GM12892 (cell line): ENCODE measurements at regions not wholly inside any gene's neighbourhood (a gene's known extent, or its start where the extent isn't known, plus 50 kb on each side); places are given as distances from the start of the nearest gene placed in this dataset.
A peak's percentile ranks its signal among the peaks of the same experiment; 100 is the strongest.
"Not testable (repeated sequence)": the region's sequence is repeated elsewhere in the genome, so short reads cannot be mapped to it uniquely, and the experiment has no call there.

ENCODE experiments used
- DNase-seq: peaks from one replicate; pipeline ENCODE4 v3.0.0; 2011; ENCODE audit not compliant: insufficient read length
- FAIRE-seq: peaks from 2 replicates; lab custom pipeline; 2011; peaks lifted over from hg19 to GRCh38; lab: Jason Lieb, UNC
- POLR2A ChIP-seq: IDR thresholded peaks from 2 replicates; pipeline ENCODE4 v1.6.1; 2011; ENCODE audit warnings: low read depth, low read length, control low read depth
- POLR2AphosphoS5 ChIP-seq: IDR thresholded peaks from 2 replicates; pipeline ENCODE4 v1.6.1; 2011; ENCODE audit warnings: low read depth, low read length, control low read depth
- TAF1 ChIP-seq: IDR thresholded peaks from 2 replicates; pipeline ENCODE4 v1.6.1; 2011; ENCODE audit warnings: low read depth, mild to moderate bottlenecking, control low read depth, low read length, borderline replicate concordance

DNA sequence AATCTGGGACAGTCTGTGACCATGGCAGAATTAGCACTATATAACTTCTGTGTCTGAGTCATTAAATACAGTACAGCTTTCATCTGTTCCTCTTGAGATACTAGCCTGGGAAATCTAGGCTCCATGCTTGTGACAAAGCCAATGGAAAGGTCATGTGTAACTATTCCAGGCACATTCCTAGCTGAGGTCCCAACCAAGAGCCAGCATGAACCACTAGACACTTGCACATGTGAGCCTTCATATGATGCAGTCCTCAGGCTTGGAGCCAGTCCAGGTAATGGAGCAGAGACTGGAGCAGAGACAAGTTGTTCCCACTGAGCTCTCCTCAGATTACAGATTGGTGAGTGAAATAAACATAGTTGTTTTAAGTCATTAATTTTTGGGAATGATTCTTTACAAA, 412.4 kb upstream of the ZNF462 start:
- FAIRE-seq: no peak
- TF ChIP-seq TAF1 (no peak), POLR2AphosphoS5 (no peak), POLR2A (no peak)
- DNase-seq: no peak

GRCh38 chr9:106451223-106451622, 411.7 kb upstream of the ZNF462 start:
- DNase-seq (no peak), FAIRE-seq (no peak)
- TF ChIP-seq TAF1 (no peak), POLR2AphosphoS5 (no peak), POLR2A (no peak)

GRCh38 chr9:106456581-106456980, 406.4 kb upstream of the ZNF462 start:
- FAIRE-seq: no peak
- no peak for DNase-seq
- TF ChIP-seq TAF1 (no peak), POLR2A (no peak), POLR2AphosphoS5 (no peak)

DNA sequence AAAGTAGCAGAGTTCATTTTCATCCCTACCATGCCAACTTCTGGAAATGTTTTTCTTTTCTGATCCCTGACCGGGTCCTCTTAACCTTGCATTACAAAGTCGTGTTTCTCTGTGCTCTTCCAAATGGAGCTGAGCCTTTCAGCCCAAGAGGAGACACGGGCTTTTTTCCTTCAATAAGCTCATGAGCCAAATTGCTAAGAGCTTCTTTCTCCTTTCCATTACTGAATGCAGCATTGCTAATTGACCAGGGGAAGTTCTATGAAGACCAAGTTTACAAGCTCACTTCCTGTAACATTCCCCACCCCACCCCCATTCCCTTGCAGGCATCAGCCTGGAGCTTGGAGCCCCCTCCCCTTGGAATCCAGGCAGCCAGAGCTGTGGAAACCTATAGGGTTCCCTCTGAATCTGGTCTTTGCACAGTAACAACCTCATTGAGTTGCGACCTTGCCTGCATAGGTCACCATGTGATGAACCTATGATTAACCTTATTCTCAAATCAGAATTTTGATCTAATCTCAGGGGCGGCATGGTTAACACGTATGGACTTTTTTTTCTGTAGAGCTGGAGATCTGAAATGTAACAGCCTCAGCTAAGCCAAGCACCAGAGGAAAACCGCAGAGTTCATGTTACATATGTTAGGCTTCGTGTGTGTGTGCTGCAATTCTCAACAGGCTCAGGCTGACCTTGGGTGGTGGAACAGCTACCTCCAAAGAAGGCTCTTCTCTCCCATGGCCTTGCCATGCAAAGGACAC, 395.7 kb upstream of the ZNF462 start:
- TF ChIP-seq TAF1 (no peak), POLR2AphosphoS5 (no peak), POLR2A (no peak)
- FAIRE-seq: peak; percentile 70
- no peak for DNase-seq

DNA sequence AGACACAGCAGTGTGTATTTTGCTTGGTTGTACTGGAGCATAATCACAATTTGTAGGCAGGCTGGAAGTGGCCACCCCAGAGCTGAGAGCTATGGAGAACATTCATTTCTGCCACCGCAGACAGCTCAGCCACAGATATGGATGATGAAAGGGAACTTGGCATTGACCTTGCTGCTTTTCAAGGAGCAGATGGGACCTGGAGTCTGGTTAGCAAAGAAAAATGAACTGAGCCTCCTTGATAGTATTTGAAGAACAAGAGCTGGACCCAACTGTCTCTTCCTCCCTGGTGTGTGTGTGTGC, 395.2 kb upstream of the ZNF462 start:
- DNase-seq (no peak), FAIRE-seq (no peak)
- TF ChIP-seq TAF1: no peak

- no peak for TF ChIP-seq POLR2A
- FAIRE-seq: peak; percentile 66
These were observed 394.5 kb upstream of the ZNF462 start for GRCh38 chr9:106468431-106468830.

DNA sequence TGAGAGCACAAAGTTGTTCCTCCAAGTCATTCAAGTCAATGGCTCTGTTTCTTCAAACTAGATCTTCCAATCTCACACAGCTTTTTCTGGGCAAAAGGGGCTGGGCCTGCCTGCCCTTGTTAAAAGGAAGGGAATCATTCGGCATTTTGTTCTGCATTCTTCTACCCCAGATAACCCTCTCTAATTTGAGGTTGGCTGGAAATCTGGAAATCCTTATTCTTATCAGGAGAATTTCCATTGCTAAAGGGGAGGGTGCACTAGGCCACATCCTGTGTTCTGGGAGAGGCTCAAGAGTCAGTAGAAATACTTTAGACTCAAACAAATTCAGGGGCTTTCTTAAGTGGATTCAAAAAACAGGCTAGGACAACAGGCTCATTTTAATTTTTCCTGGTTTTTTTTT, 384.7 kb upstream of the ZNF462 start:
- no peak for DNase-seq
- TF ChIP-seq TAF1: no peak
- FAIRE-seq: no peak

More at GRCh38 chr9:106468431-106468830, 394.5 kb upstream of the ZNF462 start:
- DNase-seq: no peak

DNA sequence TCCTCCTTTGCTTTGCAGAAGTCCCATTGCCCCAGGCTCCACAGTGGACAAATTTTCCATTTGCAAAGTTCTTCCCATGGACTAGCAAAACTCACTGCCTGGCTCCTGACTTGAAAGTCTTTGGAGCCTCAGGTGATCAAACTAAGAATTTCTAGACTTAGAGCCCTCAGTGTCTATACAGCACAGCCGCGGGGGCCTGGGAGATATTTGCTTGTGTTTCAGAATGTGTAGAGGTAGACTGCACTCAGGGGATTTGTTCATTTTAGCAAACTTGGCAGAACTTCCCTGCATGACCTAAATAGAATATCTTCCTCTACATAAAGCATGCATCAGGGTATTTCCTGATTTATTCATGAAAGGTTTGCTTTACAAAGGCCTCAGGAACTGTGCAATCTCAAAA, 384.2 kb upstream of the ZNF462 start:
- TF ChIP-seq POLR2AphosphoS5 (no peak), TAF1 (no peak), POLR2A (no peak)
- no peak for DNase-seq
- no peak for FAIRE-seq

DNA sequence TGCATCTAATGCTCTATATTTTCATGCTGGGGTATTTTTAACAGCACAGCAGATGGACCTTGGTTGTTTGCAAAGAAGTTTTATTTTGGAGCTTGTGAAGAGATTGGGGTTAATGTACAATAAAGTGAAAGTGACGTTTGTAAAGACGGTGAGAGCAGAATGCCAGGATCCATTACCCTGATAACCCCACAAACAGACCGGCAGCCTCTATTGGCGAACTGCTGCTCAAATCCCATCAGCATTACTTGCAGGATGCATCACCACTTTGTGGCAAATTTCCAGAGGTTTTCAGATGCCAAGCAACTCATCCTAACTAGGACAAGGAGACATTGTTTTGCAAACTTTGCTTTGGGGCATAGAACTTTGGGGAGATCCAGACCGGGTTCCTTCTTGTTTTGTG, 383.3 kb upstream of the ZNF462 start:
- FAIRE-seq (no peak), DNase-seq (no peak)
- TF ChIP-seq TAF1 (no peak), POLR2AphosphoS5 (no peak), POLR2A (no peak)

- DNase-seq (no peak), FAIRE-seq (no peak)
- no peak for TF ChIP-seq TAF1
- TF ChIP-seq POLR2AphosphoS5: no peak
- TF ChIP-seq POLR2A: no peak
These were observed 381.9 kb upstream of the ZNF462 start for GRCh38 chr9:106481013-106481609.

DNA sequence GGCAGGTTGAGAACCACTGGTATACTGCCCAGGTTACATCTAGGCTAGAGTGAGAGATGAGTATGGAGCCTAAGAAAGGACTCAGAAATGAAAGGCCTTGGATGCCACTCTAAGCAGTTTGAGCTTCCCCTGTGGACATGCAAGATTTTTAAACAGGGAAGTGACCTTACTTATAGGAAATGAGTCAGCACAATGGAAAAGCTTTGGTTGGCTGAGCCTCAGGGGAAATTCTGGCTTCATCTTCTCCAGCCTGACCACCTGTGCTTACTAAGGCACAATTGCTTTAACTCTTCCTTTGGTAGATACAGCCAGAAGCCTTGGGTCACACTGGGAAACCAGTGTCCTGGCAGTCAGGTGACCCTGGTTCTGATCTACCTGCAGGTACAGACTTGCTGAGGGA, 380.2 kb upstream of the ZNF462 start:
- DNase-seq: no peak
- no peak for TF ChIP-seq POLR2AphosphoS5
- FAIRE-seq: no peak

- FAIRE-seq: no peak
- no peak for DNase-seq
- TF ChIP-seq POLR2AphosphoS5: no peak
- TF ChIP-seq TAF1: no peak
- no peak for TF ChIP-seq POLR2A
These were observed 376.3 kb upstream of the ZNF462 start for GRCh38 chr9:106486685-106487084.

GRCh38 chr9:106487266-106487665, 375.7 kb upstream of the ZNF462 start:
- DNase-seq: no peak
- TF ChIP-seq POLR2A (no peak), POLR2AphosphoS5 (no peak), TAF1 (no peak)
- no peak for FAIRE-seq

GRCh38 chr9:106492126-106492525, 370.8 kb upstream of the ZNF462 start:
- FAIRE-seq, DNase-seq: not testable (repeated sequence)
